ENCODE measurements at regions not wholly inside any gene's neighbourhood (a gene's known extent, or its start where the extent isn't known, plus 50 kb on each side); places are given as distances from the start of the nearest gene placed in this dataset.

GRCh38 chr1:191618181-191618580 lies 540.1 kb upstream of the RGS18 start:
- TF ChIP-seq POLR2A (IDR thresholded peaks at IDR 0.05) (no peak), CTCF (IDR thresholded peaks at IDR 0.05) (no peak), POLR2AphosphoS5 (IDR thresholded peaks at IDR 0.05) (no peak)
